ENCODE measurements at regions not wholly inside any gene's neighbourhood (a gene's known extent, or its start where the extent isn't known, plus 50 kb on each side); places are given as distances from the start of the nearest gene placed in this dataset.

DNA sequence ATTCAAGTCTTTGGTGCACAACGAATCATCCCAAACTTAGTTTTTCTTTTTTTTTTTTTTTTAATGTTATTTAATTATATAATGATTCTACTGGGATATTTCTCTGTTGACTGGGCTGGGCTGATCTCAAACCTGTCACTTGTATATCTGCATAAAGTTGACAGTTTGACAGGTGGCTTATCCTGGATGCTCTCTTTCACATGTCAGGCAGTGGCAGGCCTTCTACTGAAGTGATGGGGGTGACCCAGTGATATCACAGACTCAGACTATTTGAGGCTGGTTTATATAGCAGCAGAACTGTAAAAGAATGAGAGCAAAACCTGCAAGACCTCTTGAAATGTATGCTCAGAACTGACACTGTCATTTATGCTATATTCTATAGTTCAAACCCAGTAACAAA lies 1813.5 kb upstream of the CDH6 start:
- H3K4me3 Mint-ChIP-seq, result no peak overlapping the region
- H3K36me3 Mint-ChIP-seq (ENCODE audit: low read depth), result no peaks in the 10 kb centered on the region
- no peak overlapping the region for H3K27ac Mint-ChIP-seq
- no peak for DNase-seq
- no peaks in the 10 kb centered on the region for H3K27me3 Mint-ChIP-seq (ENCODE audit: insufficient read depth)
- peaks cover 32% of the 10 kb centered on the region for H3K9me3 Mint-ChIP-seq
- H3K4me1 Mint-ChIP-seq (ENCODE audit: low read depth), result no peaks in the 10 kb centered on the region
- no peak for TF ChIP-seq CTCF (IDR thresholded peaks at IDR 0.05)

- Mint-ChIP-seq H3K27me3 (ENCODE audit: insufficient read depth) (no peaks in the 10 kb centered on the region), H3K36me3 (ENCODE audit: low read depth) (no peaks in the 10 kb centered on the region), H3K9me3 (peaks cover 32% of the 10 kb centered on the region), H3K4me1 (ENCODE audit: low read depth) (no peaks in the 10 kb centered on the region), H3K4me3 (no peak overlapping the region), H3K27ac (no peak overlapping the region)
- DNase-seq, result no peak
- TF ChIP-seq CTCF (IDR thresholded peaks at IDR 0.05), result no peak
Measured at GRCh38 chr5:29379619-29380018, 1813.9 kb upstream of the CDH6 start.

GRCh38 chr5:29378104-29378503 lies 1815.4 kb upstream of the CDH6 start:
- Mint-ChIP-seq H3K4me1 (ENCODE audit: low read depth) (no peaks in the 10 kb centered on the region), H3K9me3 (peaks cover 21% of the 10 kb centered on the region), H3K4me3 (no peak overlapping the region), H3K36me3 (ENCODE audit: low read depth) (no peaks in the 10 kb centered on the region), H3K27ac (no peak overlapping the region), H3K27me3 (ENCODE audit: insufficient read depth) (no peaks in the 10 kb centered on the region)
- no peak for DNase-seq
- no peak for TF ChIP-seq CTCF (IDR thresholded peaks at IDR 0.05)

DNA sequence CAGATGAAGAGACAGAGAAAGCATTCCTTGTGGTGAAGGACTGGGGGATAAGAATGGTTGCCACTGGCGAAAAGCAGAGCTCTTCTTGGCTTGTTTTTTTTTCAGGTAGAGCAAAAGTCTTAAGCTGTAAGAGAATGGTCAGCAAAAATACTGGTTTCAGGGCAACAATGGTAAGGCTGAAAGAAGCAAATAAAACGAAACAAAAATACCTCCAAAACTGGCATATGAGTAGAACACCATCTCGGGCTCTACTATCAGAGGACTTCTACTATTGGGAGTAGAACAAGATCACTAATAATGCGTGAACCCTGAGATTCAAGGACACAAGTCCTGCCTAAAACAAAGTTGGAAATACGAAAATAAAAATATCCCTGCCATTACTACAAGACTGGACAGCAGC lies 1823.2 kb upstream of the CDH6 start:
- H3K4me1 Mint-ChIP-seq (ENCODE audit: low read depth), result no peaks in the 10 kb centered on the region
- H3K9me3 Mint-ChIP-seq, result peaks cover 44% of the 10 kb centered on the region
- H3K27me3 Mint-ChIP-seq (ENCODE audit: insufficient read depth), result peaks cover 1% of the 10 kb centered on the region; the same call in 1 of the 2 replicates
- H3K4me3 Mint-ChIP-seq, result no peak overlapping the region
- no peak for DNase-seq
- H3K36me3 Mint-ChIP-seq (ENCODE audit: low read depth), result no peaks in the 10 kb centered on the region
- no peak for TF ChIP-seq CTCF (IDR thresholded peaks at IDR 0.05)
- no peak overlapping the region for H3K27ac Mint-ChIP-seq

DNA sequence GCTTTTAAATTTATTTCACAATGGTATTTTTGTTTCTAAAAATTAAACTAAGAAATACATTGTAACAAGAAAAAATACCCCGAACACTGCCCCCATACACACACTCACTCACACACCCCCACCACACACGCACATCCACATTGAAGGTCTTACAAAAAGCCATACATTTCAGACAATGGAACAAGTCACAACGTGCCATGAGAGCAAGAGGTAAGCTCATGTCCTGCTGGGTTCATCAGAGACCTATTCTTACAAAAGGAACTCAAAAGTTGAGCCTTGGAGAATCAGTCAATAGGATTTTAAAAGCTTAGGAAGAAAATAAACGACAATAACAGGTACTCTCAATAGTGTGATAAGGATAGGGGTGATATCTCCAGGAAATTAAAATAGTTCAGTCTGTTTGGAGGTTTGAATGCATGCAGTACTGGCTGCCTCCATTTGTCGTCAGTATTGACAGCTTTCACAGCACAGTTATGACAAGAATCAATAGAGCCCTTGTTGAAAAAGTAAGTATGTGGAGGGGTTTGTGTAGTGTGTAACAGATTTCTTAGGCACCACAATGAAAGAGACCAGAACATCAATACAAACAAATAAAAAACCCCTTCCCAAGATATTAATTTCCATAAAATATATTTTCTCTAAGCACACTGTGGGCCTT lies 1826.2 kb upstream of the CDH6 start:
- H3K36me3 Mint-ChIP-seq (ENCODE audit: low read depth), result no peaks in the 10 kb centered on the region
- no peaks in the 10 kb centered on the region for H3K4me1 Mint-ChIP-seq (ENCODE audit: low read depth)
- no peak overlapping the region for H3K4me3 Mint-ChIP-seq
- H3K27ac Mint-ChIP-seq, result no peak overlapping the region
- DNase-seq, result no peak
- TF ChIP-seq CTCF (IDR thresholded peaks at IDR 0.05), result no peak
- peaks cover 1% of the 10 kb centered on the region; the same call in 1 of the 2 replicates for H3K27me3 Mint-ChIP-seq (ENCODE audit: insufficient read depth)
- H3K9me3 Mint-ChIP-seq, result peaks cover 53% of the 10 kb centered on the region

GRCh38 chr5:29351170-29351569 lies 1842.3 kb upstream of the CDH6 start:
- Mint-ChIP-seq H3K9me3 (peaks cover 17% of the 10 kb centered on the region), H3K4me1 (ENCODE audit: low read depth) (no peaks in the 10 kb centered on the region), H3K27ac (no peak overlapping the region), H3K36me3 (ENCODE audit: low read depth) (no peaks in the 10 kb centered on the region), H3K4me3 (no peak overlapping the region), H3K27me3 (ENCODE audit: insufficient read depth) (no peaks in the 10 kb centered on the region)
- DNase-seq, result no peak
- TF ChIP-seq CTCF (IDR thresholded peaks at IDR 0.05), result no peak
